Adrenal gland (tissue), 5 donors: ENCODE measurements at regions not wholly inside any gene's neighbourhood (a gene's known extent, or its start where the extent isn't known, plus 50 kb on each side); places are given as distances from the start of the nearest gene placed in this dataset.

Experiments
- CTCF ChIP-seq, 6 experiments: fragments of 450-650 bp in 4 of 6; fragments of 200-600 bp in 2 of 6; sonication (generic) in 1 of 6; IDR thresholded peaks; 1 replicate in 5 of 6; 2 replicates in 1 of 6; pipeline versions ENCODE4 v1.5.1 to v1.8.0; 2016 to 2021; ENCODE audit warnings: antibody characterized with exemption in 6 of 6, mild to moderate bottlenecking in 2 of 6, moderate library complexity in 1 of 6
- POLR2A ChIP-seq, 2 donors: fragments of 450-650 bp; IDR thresholded peaks; one replicate each; pipeline ENCODE4 v1.6.1; 2017; ENCODE audit warnings: antibody characterized with exemption in 2 of 2, mild to moderate bottlenecking in 2 of 2, moderate library complexity in 1 of 2
- donor health status: DM: no; HTN: no; CAD: no.

DNA sequence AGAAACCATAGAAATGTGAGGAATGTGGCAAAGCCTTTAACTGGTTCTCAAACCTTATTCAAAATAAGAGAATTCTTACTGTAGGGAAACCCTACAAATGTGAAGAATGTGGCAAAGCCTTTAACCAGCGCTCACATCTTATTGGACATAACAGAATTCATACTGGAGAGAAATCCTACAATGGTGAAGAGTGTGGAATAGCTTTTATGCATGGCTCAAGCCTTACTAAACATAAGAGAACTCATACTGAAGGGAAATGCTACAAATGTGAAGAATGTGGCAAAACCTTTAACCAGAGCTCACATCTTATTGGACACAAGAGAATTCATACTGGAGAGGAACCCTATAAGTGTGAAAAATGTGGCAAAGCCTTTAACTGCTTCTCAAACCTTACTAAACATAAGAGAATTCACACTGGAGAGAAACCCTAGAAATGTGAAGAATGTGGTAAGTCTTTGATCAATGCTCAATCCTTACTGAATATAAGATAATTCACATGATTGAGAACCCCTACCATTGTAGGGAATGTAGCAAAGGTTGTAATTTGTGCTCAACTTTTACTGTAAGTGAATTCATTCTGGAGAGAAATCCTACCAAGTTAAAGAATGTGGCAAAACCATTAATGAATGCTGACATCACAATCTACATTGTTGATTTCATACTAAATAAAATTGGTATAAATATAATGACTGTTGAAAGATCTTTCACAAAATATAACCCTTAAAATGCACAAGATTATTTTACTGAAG lies 142.5 kb upstream of the ZNF479 start:
- no peak for TF ChIP-seq CTCF (IDR thresholded peaks at IDR 0.05)
- no peak for TF ChIP-seq POLR2A (IDR thresholded peaks at IDR 0.05)
